ENCODE measurements at regions not wholly inside any gene's neighbourhood (a gene's known extent, or its start where the extent isn't known, plus 50 kb on each side); places are given as distances from the start of the nearest gene placed in this dataset.

- no peak for TF ChIP-seq CTCF (conservative IDR thresholded peaks at IDR 0.05; ENCODE audit: low read depth in 2 of 2)
- no peak for TF ChIP-seq CREB1 (CRISPR knock-in tag; IDR thresholded peaks at IDR 0.05; ENCODE audit: low read depth)
- TF ChIP-seq EZH2phosphoT487 (IDR thresholded peaks at IDR 0.05; ENCODE audit: unreplicated experiment): no peak
- no peak for TF ChIP-seq EZH2 (IDR thresholded peaks at IDR 0.05; ENCODE audit: low read depth, unreplicated experiment)
- no peak for TF ChIP-seq POLR2AphosphoS5 (IDR thresholded peaks at IDR 0.05; ENCODE audit: low read depth)
- TF ChIP-seq REST (IDR thresholded peaks at IDR 0.05; ENCODE audit: unreplicated experiment): no peak
- TF ChIP-seq ZNF331 (CRISPR knock-in tag; IDR thresholded peaks at IDR 0.05; ENCODE audit: low read depth): peak; percentile 83
- no peak for TF ChIP-seq JUNB (IDR thresholded peaks at IDR 0.05; ENCODE audit: unreplicated experiment)
Observed at GRCh38 chrX:9147726-9148125, 113.8 kb upstream of the FAM9B start.

Measured in GM23338 (cell line).